GM18508 (cell line): ENCODE measurements at regions not wholly inside any gene's neighbourhood (a gene's known extent, or its start where the extent isn't known, plus 50 kb on each side); places are given as distances from the start of the nearest gene placed in this dataset.
"Not testable (repeated sequence)": the region's sequence is repeated elsewhere in the genome, so short reads cannot be mapped to it uniquely, and the experiment has no call there.

Experiments used
- ATAC-seq: cut with Tn5 transposase; IDR thresholded peaks from one replicate; pipeline ENCODE4 v1.9.1; 2021; ENCODE audit warnings: moderate number of reproducible peaks; ENCODE audit not compliant: insufficient read depth, unreplicated experiment

DNA sequence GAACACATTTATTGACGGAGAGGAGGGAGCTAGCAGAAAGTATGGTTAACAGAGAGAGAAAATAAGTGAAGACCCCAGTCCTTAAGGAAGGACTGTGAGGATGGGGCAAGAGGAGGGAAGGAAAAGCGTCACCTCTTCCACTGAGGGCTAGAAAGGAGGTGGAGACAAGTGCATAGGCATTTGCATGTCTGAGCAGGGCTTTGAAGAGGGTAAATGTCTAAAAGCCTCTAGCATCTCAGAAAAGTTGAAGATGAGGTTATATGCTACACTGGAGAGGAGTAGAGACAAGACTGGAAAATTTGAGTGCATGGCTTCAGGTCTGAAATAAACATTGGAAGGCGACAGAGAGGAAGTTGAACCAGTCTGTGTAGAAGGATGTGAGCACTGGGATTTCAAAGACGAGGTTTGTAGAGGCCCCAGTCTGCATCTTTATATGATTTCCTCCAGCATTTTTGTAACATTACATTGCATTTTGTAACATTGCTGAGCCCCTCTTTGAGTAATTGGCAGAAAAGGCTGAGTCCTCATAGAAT, 98.5 kb upstream of the IFNG-AS1 start:
- no peak for ATAC-seq

DNA sequence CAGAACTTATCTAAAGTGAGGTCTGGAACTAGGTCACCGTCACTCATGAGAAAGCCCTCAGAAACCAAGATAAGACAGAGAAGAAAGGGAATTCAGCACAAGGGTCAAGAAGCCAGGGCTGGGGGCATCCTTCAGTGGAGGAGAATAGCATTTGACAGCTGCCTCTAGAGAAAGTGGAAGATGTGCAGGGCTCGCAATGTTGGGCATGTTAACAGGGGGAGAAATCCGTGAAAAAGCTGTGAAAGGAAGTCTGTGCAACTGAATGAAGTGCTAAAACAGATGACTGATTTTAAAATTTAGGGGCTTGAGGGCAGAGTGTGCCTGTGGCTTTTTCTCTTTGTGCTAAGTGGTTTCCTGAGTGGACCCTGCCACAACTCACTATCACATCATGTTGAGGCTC, 97.7 kb upstream of the IFNG-AS1 start:
- ATAC-seq = no peak

DNA sequence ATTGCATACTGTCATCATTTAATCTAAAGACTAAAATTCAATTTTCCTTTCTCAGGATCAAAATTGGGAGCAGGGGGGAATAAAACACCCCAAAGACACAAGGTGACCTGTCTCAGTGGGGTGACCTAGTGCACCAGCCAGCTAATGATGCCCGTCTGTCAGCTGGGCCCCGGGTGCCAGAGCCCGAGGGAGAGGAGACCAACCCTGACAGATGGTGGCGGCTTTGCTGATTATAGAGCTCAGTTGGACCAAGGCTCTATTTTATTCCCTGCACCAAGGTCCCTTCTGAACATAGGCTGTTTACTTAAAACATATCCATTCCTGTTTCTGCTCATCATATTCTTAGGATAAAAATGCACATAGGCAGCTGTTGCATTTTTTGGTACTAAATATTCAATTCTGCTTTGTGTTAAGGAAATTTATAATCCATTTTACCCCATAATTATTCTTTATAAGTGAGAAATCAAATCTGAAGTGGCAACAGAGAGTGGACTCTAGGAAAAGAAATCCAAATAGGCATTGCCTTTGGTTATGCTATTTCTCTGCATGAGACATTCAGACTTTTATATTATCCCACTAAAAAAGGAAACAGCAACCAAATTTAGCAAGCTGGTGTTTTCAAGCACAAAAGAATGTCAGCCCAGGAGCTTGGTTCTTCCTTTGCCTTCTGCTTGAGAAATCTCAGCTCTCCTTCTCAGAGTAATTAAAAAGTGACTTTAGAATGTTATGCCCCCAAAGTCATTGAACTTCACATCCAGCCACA, 96.8 kb upstream of the IFNG-AS1 start:
- ATAC-seq = no peak

DNA sequence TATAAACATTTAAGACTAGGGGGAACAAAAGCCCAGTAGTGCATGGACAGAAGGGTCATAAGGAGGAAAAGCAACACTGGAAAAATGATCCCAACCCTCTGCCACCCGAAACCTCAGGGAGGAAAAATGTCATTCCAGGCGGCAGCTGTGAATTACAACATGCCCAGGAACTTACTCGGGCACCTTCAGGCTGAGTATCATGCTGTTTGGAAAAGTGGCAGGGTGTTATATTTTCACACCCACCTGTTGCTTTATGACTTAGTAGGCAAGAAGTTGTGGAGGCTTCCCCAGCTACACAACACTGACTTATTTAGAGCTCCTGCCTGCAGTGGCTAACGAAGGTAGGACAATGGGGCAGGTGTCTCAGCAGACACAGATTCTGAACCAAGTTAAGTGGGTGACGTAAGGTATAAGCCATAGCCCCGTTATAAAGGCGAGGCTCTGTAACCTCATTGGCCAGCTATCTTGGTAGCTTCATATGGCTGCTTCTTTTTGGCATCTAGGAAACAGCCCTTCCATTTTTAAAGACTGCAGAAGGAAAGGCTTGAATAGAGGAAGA, 96.1 kb upstream of the IFNG-AS1 start:
- ATAC-seq = no peak

DNA sequence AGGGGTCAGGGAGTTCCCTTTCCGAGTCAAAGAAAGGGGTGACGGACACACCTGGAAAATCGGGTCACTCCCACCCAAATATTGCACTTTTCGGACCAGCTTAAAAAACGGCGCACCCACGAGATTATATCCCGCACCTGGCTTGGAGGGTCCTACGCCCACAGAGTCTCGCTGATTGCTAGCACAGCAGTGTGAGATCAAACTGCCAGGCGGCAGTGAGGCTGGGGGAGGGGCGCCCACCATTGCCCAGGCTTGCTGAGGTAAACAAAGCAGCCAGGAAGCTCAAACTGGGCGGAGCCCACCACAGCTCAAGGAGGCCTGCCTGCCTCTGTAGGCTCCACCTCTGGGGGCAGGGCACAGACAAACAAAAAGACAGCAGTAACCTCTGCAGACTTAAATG, 88.8 kb upstream of the IFNG-AS1 start:
- not testable (repeated sequence) for ATAC-seq

DNA sequence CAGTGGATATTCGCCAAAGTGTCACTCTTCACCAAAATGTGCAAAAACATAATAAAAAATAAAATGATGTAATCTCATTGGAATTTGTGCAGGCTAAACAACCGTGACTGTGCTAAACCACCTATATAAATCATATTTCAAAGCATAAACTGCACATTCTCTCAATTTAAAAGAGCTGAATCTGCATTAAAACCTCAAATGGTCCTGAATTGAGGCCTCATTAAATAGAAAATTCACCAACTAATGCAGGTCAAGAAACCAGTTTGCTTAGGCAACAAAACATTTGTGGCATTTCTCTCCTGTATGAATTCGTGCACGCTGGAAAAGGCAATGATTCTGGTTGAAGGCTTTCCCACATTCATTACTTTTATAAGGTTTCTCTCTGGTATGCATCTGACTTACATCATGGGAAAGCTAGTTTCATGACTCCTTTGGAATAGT, 80.1 kb upstream of the IFNG-AS1 start:
- no peak for ATAC-seq

DNA sequence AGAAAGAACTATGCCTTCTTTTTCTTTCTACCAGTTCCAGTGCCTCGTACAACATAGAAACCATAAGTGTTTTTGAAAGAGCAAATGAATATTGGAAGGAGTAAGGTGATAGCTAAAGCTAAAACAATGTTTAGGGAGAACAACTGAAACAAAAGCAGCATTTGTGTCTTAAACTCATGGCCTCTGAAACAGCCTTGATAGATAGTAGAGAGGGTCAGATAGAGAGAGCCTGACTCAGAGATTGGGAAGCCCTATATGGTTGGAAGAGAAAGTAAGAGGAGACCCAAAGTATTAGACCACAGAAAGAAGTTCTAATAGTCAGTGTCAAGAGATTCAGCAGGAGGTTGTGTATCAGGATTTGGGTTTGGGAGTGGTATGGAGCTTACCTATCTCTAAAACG, 79.6 kb upstream of the IFNG-AS1 start:
- ATAC-seq = no peak

DNA sequence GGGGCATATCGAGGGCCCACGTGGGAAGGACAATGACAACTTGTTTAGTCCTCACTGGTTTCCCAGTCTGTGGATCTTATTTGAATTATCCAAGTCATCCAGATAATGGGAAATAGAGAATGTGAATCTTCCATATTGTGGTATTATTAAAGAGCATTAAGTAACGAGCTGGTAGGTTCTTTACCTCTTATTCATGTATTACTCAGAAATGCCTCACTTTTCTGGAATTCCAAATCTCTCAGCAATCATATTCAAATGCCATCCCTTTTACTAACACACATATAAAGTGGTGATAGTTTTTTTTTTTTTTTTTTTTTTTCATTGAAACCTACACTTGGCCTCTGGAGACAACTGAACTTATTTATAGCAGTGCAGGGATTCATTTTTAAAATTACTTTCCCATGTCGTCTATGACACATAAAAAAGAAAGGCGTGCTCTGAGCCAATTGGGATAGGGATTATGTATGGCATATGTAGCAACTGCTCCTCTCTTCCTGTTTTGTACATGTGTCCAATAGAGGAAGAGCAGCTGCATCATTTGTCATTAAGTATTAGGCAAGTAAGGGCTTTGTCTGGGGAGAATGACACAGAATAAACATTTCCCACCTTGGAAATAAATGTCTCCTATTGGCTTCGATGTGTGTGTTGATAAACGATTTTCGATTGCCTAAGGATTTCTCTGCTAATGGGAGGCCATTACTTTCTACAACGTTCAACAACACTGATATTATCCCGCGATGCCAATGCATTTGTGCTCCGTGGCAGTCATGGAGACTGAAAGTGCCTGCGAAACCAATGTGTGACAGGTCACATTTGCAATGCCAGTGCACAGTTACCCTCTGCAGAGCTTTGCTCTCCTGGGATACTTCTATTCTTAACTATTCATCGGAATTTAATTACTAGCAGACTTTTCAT, 78.6 kb upstream of the IFNG-AS1 start:
- ATAC-seq = no peak

DNA sequence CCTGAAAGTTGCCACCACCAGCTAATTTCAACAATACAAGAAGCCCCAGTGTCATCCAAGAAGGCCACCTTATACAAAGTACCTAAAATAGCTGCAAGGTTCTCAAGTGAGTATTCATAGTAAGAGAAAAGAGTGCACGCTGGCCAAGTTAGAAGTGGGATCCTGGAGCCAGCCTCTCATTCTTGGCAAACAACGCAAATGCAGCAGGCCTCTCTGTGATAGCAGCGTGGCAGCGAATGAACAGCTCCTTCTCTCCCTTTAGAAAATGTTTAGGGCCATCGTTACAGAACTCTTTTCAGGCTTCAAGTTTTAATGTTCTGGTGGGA, 78.0 kb upstream of the IFNG-AS1 start:
- ATAC-seq = no peak

DNA sequence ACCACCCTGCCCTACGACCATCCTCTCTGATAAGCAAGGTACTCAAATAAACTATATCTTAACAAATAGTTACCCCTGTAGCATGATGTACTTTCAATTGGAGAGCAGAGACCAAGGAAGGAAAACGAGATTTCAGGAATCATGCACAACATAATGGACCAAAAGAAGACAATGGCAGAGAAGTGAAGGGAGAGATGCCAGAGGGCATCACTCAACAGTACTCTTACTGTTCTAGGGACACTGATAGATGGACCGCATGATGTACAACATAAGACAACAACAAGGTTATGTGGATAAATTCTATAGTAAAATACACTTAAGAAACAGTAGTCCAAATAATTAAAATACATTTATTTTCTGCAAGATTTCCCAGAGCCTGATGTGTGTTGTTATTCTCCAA, 77.5 kb upstream of the IFNG-AS1 start:
- ATAC-seq = no peak

DNA sequence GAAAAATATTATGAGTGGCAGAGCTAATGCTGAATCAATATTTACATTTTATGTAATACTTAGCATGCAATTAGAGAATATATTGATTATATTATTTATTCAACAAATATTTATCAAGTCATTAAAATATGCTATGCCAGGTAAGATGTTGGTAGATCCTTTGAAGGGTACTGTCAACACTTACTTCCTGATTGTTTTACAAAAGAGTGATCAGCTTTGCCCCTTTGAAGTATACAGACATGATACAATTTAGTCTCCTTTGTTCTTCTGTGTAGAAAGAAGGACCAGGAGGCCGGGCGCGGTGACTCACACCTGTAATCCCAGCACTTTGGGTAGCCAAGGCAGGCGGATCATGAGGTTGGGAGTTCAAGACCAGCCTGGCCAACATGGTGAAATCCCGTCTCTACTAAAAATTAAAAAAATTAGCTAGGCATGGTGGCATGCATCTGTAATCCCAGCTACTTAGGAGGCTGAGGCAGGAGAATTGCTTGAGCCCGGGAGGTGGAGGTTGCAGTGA, 73.9 kb upstream of the IFNG-AS1 start:
- no peak for ATAC-seq

DNA sequence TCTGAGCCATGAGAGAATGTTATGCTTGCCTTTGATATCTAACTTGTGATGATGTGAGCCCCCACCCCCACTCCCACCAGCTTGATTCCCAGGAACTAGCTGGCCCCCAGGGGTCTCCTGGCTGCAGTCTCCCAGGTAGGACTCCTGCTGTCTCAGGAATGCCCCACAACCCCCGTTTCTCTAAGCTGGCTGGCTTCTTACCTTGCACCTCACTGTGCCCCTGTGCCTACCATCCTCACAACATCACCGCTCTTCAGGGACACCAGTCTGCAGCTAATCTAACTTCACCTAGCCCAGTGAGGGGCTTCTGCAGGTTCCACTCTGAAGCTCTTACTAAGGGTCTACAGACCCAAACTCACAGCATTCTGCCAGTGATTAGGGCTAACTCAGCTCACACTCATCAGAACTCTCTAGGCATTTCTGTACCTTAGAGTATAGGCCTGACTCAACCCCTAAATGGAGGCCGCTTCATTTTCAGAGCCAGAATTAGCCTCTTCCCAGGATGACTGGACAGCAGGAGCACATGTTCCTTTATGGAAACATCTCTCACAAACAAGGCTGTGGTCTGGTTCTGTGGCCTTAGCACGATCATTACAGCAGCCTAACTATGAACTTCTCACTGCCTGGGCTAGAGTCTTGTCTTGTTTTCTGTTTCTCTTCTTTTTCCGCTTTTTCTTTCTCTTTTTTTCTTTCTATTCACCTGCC, 72.8 kb upstream of the IFNG-AS1 start:
- ATAC-seq = no peak

DNA sequence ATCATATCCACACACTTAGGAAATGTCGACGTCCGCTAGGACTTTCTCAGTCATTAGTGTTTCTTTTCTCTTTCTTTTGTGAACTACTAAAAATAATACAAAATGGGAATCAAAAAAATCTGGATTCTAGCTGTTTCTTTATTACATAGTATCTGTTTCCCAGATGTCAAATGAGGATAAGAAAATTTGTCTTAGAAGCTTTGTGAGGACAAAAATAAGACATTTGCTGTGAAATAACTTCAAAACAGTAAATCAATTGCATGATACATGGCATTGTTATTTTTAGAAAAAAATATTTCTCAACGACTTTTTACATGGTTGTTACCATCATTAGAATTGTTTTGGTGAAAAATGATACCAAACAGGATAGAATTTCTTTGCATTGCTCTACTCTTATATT, 71.4 kb upstream of the IFNG-AS1 start:
- no peak for ATAC-seq

DNA sequence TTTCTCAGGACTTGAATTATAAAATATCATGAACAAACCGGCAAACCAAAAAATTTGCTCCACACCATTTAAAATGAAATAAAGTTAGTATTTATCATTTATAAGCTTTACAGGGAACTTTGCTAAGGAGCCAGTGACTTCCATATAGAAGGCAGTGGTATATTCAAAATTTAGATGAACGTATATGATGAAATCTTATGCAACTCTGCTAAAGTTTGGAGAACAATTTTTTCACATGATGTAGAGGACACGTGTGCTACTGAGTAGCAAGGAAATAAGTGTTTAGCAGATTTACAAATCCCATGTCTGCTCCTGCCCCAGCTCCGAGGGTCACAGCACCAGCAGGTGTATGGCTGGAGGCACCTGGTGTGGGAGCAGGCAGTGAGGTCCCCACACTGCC, 70.8 kb upstream of the IFNG-AS1 start:
- no peak for ATAC-seq

DNA sequence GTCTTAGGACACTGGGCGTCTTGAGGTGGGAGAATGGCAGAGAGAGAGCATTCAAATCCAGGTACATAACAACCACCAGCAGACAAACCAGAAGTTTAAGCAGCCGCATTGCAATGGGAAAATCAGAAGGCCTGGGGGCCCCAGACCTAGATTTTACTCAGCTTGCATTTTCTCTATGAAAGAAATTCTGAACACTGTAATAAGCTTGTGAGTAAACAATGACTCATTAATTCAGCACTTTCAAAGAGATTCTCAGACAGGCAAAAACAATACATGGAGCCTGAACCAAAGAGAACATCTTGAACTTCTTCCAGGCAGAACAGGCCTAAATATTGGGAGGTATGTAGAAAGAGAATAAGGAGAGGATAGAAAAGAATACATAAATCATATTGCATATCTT, 69.8 kb upstream of the IFNG-AS1 start:
- no peak for ATAC-seq

DNA sequence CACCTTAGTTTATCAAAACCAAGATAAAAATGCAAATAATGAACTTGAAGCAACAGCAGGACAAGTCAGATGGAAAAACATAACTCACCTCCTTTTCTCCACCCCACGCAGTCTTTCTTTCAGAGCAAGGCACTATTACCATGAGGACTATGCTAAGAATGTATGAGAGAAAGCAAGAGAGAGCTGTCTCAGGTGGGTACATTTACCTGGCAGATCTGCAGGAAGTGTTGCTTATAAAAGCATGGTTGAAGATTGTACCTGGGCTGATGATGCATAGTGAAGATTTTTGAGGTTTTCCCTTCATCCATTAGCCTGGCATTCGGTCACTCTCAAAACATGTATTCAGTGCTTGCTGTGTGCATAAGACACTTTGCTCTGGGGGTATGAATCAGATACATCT, 68.8 kb upstream of the IFNG-AS1 start:
- ATAC-seq = no peak

DNA sequence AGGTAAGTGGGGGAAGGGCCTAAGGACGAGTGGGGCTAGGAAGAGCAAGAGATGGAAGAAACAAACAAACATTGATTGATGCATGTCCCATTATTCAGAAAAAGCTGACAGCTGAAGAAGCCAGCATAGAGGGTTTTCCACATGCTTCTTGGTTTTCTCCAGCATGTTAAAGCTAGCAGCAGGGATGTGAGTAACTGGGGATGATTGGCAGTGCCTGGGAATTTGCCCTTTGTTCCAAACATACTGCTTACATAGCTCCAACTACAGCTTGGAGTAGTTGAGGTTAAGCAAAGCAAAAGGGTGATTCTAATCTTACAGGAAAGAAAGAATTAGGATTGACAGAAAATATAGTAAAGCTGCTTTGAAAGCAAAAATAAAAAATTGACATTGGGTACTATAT, 68.0 kb upstream of the IFNG-AS1 start:
- no peak for ATAC-seq

DNA sequence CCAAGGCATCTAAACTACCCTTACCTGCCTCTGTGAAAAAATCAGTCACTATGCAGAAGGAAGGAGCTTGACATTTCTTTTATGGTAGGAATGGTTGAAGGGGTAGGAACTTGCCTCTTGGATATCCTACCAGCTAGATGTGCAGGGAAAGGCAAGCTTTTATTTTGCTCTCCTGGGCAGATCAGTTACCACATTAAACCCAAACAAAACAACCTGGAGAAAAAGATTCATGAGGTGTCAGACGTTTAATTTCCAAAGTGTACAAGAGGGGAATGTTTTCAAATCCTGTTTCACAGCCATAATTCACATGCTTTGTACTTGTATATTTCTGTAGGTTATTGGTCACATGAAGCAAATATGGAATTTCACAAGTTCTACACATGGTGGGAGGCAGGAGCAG, 67.0 kb upstream of the IFNG-AS1 start:
- no peak for ATAC-seq

DNA sequence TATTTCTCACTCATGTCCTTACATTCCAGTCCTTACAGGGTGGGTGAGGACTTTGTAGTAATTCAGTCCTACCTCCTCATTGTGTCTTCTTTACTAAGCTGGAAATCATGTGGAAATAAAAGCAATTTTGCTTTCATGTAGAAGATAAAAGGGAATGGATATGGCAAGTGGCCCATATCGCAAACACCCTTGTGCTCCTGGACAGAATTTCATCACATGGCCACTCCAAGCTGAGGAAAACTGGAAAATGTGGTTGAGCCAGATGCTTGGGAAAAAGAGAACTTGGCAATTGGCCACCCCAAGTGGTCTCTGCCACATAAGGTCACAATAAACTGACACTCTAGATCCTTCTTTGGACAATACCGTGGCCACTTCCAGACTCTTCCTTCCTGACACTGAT, 64.2 kb upstream of the IFNG-AS1 start:
- no peak for ATAC-seq

DNA sequence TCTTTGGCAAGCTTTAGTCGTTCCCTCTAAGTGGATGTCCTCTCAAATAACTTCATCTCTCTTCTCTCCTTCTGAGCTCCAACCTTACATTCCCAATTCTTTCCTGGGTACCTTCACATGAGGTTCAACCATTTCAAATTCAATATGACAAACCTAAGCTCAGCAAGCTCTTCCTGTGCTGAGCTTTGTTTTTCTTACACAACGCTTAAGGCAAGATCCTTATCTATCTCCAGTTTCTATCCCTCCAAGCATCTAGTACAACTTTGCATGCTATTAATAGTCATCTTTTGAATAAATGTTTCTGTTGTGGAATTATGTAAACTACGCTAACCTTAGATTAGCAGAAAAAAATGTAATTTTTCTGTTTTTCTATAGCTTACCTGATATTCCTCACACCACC, 63.7 kb upstream of the IFNG-AS1 start:
- no peak for ATAC-seq
